ENCODE measurements at regions not wholly inside any gene's neighbourhood (a gene's known extent, or its start where the extent isn't known, plus 50 kb on each side); places are given as distances from the start of the nearest gene placed in this dataset.
A peak's percentile ranks its signal among the peaks of the same experiment; 100 is the strongest.

DNA sequence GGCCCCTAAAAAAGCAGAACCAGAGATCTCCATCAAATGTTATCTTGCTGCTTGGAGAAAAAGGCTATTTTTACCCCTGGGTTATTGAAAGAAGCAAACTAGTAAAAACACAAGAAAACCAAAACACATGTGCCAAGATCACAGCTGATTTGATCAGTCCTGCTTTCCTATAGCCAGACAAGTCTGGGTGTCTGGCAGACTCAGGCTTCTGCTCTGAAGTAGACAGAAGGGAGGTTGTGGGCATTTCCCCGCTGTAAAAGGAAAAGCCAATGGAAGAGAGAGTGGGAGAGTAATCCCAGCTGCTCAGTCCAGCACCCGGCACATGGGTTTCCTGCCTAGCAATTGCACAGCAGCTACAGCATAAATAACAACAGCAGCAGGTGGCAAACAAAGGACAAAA is 177.9 kb downstream of the PHLDA1 start:
- H3K36me3 ChIP-seq = no peaks in the 10 kb centered on the region
- H3K4me1 ChIP-seq = peaks cover 25 to 45% of the 10 kb centered on the region in 2 donors
- no peak for TF ChIP-seq POLR2A (IDR thresholded peaks at IDR 0.05)
- TF ChIP-seq, protein P1, sequence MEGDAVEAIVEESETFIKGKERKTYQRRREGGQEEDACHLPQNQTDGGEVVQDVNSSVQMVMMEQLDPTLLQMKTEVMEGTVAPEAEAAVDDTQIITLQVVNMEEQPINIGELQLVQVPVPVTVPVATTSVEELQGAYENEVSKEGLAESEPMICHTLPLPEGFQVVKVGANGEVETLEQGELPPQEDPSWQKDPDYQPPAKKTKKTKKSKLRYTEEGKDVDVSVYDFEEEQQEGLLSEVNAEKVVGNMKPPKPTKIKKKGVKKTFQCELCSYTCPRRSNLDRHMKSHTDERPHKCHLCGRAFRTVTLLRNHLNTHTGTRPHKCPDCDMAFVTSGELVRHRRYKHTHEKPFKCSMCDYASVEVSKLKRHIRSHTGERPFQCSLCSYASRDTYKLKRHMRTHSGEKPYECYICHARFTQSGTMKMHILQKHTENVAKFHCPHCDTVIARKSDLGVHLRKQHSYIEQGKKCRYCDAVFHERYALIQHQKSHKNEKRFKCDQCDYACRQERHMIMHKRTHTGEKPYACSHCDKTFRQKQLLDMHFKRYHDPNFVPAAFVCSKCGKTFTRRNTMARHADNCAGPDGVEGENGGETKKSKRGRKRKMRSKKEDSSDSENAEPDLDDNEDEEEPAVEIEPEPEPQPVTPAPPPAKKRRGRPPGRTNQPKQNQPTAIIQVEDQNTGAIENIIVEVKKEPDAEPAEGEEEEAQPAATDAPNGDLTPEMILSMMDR (IDR thresholded peaks at IDR 0.05) = no peak
- intact Hi-C loops (cut with DNase I) = no loop called here
- no peak overlapping the region for H3K4me3 ChIP-seq (replicated peaks in 1 of 3)
- WGBS, 2 donors = 38 to 46% methylated on average over 2 of the region's 2 CpGs
- H3K9me3 ChIP-seq = no peaks in the 10 kb centered on the region
- peak; percentile 52 to 54 for DNase-seq
- H3K27me3 ChIP-seq = no peaks in the 10 kb centered on the region
- peak overlapping the region; percentile 61 to 78 (median 76) for H3K27ac ChIP-seq

DNA sequence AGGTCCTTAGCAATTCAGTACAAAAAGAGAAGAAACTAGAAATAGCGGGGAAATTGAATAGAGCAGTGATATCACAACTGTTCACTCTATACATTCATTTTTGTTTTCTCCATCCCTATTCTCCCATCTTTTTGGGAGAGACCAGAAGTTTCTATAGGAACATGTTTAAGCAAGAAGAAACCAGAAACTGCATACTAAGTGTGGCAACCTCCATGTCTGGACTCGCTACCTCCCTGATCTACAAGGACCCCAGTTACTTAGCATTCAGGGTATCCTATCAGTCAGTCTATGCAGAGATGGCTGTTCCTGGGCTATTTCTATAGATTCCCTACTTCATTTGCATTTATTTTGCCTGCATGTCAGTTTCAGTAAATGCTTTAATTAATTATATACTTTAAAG is 178.6 kb downstream of the PHLDA1 start:
- TF ChIP-seq, protein P1 (IDR thresholded peaks at IDR 0.05) = no peak
- no peak for TF ChIP-seq POLR2A (IDR thresholded peaks at IDR 0.05)
- Histone ChIP-seq H3K27ac (peak overlapping the region; percentile 62 to 76 (median 76)), H3K36me3 (no peaks in the 10 kb centered on the region), H3K9me3 (no peaks in the 10 kb centered on the region), H3K4me1 (peaks cover 31 to 45% of the 10 kb centered on the region in 2 donors), H3K4me3 (replicated peaks in 1 of 3) (no peak overlapping the region), H3K27me3 (no peaks in the 10 kb centered on the region)
- no peak for DNase-seq
- intact Hi-C loops (cut with DNase I) = no loop called here
- 72 to 99% methylated on average over 2 of the region's 2 CpGs for whole genome bisulfite sequencing, 2 donors

DNA sequence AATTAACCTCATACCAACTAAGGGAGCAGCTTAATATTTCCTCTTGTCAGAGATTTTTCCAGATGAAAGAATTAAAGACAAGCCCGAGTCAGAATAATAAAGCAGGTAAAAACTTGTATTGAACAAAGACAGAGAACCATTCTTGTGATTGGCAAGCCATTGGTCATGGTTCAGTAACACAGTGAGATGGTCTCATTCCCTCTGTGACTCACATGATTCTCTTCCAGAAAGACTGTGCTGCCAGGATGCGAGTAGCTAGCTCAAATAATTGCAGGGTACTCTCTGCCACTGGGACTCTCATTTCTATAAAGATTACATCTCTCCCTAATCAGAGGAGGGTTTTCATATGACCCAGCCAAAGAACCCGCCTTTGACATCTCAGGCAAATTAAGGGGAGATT is 179.4 kb downstream of the PHLDA1 start:
- Histone ChIP-seq H3K27ac (peak overlapping the region; percentile 62 to 76 (median 76)), H3K4me3 (replicated peaks in 1 of 3) (no peak overlapping the region), H3K4me1 (peaks cover 32 to 45% of the 10 kb centered on the region in 2 donors), H3K9me3 (no peaks in the 10 kb centered on the region), H3K36me3 (no peaks in the 10 kb centered on the region), H3K27me3 (no peaks in the 10 kb centered on the region)
- WGBS, 2 donors = 30 to 50% methylated on average over 3 of the region's 3 CpGs
- TF ChIP-seq, protein P1 (IDR thresholded peaks at IDR 0.05) = no peak
- no peak for TF ChIP-seq POLR2A (IDR thresholded peaks at IDR 0.05)
- peak; percentile 54 to 58 for DNase-seq
- intact Hi-C loops (cut with DNase I) = no loop called here

DNA sequence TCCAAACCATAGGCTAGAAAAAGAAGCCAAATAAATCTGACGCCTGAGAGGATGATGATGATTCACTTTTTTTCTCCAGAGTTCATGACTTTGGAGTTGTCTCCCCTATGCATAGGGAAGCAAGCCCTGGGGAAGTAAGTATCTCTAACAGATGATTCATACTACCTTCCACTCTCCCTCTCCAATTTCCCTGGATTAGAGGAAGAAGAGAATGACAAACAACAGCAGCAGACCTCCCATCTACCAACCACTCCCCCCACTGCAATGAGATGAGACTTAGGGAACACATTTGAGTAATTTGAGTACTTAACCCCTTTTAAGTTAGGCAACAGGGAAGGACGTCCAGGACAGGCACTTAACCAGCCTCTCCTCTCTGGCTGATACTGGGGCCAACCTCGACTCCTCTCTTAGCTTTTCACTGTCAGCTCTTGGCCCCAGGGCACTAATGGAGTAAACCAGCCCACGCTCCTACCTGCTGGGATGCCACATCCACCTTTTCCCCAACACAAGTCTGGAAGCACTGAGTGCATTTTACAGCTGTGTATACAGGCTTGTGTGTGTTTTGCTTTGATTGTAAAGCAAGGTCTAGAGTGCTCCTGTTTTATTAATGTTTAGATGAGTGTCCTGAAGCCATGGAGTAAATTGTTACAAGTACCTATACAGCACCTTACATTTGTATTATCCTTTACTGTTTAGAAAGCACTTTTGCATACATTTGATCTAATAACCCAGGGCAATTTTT is 180.7 kb downstream of the PHLDA1 start:
- WGBS, 2 donors = 55 to 73% methylated on average over 4 of the region's 4 CpGs
- Histone ChIP-seq H3K36me3 (no peaks in the 10 kb centered on the region), H3K9me3 (no peaks in the 10 kb centered on the region), H3K27me3 (no peaks in the 10 kb centered on the region), H3K27ac (peak overlapping the region in 1 of 3 donors; percentile 19), H3K4me1 (peaks cover 32 to 45% of the 10 kb centered on the region in 2 donors), H3K4me3 (replicated peaks in 1 of 3) (no peak overlapping the region)
- TF ChIP-seq POLR2A (IDR thresholded peaks at IDR 0.05) = no peak
- TF ChIP-seq, protein P1 (IDR thresholded peaks at IDR 0.05) = no peak
- intact Hi-C loops (cut with DNase I) = no loop called here
- no peak for DNase-seq

DNA sequence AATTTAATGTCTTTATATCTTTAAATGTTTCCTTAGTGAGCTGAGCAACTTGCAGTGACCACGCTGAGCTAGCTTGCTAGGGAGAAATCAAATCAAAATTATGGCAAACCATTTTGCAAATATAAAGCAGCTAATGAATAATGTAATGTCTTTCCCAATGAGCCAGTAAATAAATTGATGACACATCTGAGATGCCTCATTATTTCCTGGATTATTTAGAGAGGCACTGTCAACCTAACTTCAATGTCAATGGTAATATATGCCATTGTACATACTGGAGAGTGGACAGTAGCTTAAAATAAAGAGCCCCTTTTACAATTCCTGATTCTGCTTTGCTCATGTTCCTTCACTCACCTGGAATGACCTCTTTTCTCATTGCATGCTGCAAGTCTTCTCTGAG is 182.6 kb downstream of the PHLDA1 start:
- DNase-seq = no peak
- TF ChIP-seq, protein P1 (IDR thresholded peaks at IDR 0.05) = no peak
- no peak for TF ChIP-seq POLR2A (IDR thresholded peaks at IDR 0.05)
- Histone ChIP-seq H3K36me3 (no peaks in the 10 kb centered on the region), H3K4me3 (replicated peaks in 1 of 3) (no peak overlapping the region), H3K27me3 (no peaks in the 10 kb centered on the region), H3K4me1 (peaks cover 24 to 35% of the 10 kb centered on the region in 2 donors), H3K27ac (no peak overlapping the region), H3K9me3 (no peaks in the 10 kb centered on the region)
- intact Hi-C loops (cut with DNase I) = no loop called here
- 33 to 79% methylated on average over 1 of the region's 1 CpG for WGBS, 2 donors

Measured in thyroid gland (tissue), 4 donors.